ENCODE measurements at regions not wholly inside any gene's neighbourhood (a gene's known extent, or its start where the extent isn't known, plus 50 kb on each side); places are given as distances from the start of the nearest gene placed in this dataset.

GRCh38 chr1:163672976-163673758 is 351.4 kb downstream of the NUF2 start:
- TF ChIP-seq CTCF (IDR thresholded peaks at IDR 0.05) (no peak), POLR2AphosphoS5 (IDR thresholded peaks at IDR 0.05) (no peak)

Measured in prostate gland (tissue), 2 donors.